Thoracic aorta (tissue), 2 donors: ENCODE measurements at regions not wholly inside any gene's neighbourhood (a gene's known extent, or its start where the extent isn't known, plus 50 kb on each side); places are given as distances from the start of the nearest gene placed in this dataset.

Source experiments
- ATAC-seq: fragments of 150-250 bp; one replicate; pipeline ENCODE4 v1.8.0; 2017; ENCODE audit warnings: low read depth; ENCODE audit not compliant: insufficient number of reproducible peaks, low FRiP score
- DNase-seq: peaks from one replicate; pipeline ENCODE4 v3.0.0-alpha.2; 2020; ENCODE audit warnings: low spot score
- H3K27ac ChIP-seq, 2 donors: fragments of 200-600 bp; sonication (generic); 1 replicate in 1 of 2; 2 replicates in 1 of 2; pipeline ENCODE4 v1.5.1; 2016; ENCODE audit warnings: mild to moderate bottlenecking in 2 of 2, moderate library complexity in 2 of 2
- H3K27me3 ChIP-seq: fragments of 200-600 bp; sonication (generic); replicated peaks from 2 replicates; pipeline ENCODE4 v1.6.0; 2016; ENCODE audit warnings: mild to moderate bottlenecking; ENCODE audit not compliant: insufficient read depth
- H3K36me3 ChIP-seq: fragments of 200-600 bp; sonication (generic); one replicate; pipeline ENCODE4 v1.5.1; 2016
- H3K4me1 ChIP-seq, 2 donors: fragments of 200-600 bp; sonication (generic); 1 replicate in 1 of 2; 2 replicates in 1 of 2; pipeline versions ENCODE4 v1.5.1 to v1.6.0; 2016; ENCODE audit warnings: low read depth in 2 of 2, mild to moderate bottlenecking in 1 of 2; ENCODE audit not compliant: control insufficient read depth in 1 of 2
- H3K4me3 ChIP-seq: fragments of 200-600 bp; sonication (generic); 2 replicates; pipeline ENCODE4 v1.5.1; 2016; ENCODE audit warnings: mild to moderate bottlenecking
- H3K9me3 ChIP-seq: fragments of 200-600 bp; sonication (generic); 2 replicates; pipeline ENCODE4 v1.5.1; 2016
- CTCF ChIP-seq: fragments of 200-600 bp; sonication (generic); IDR thresholded peaks from one replicate; pipeline ENCODE4 v1.5.1; 2019; ENCODE audit warnings: antibody characterized with exemption

GRCh38 chr13:40148101-40148500, 492.6 kb downstream of the COG6 start:
- no peak for TF ChIP-seq CTCF
- Histone ChIP-seq H3K27me3 (no peaks in the 10 kb centered on the region), H3K4me1 (peaks cover 13 to 28% of the 10 kb centered on the region in 2 donors), H3K36me3 (no peaks in the 10 kb centered on the region), H3K27ac (no peak overlapping the region), H3K4me3 (no peak overlapping the region), H3K9me3 (no peaks in the 10 kb centered on the region)
- DNase-seq (no peak), ATAC-seq (no peak)

GRCh38 chr13:40148742-40149141, 493.3 kb downstream of the COG6 start:
- H3K27ac ChIP-seq: peak overlapping the region; percentile 77
- DNase-seq (no peak), ATAC-seq (no peak)
- H3K36me3 ChIP-seq: no peaks in the 10 kb centered on the region
- TF ChIP-seq CTCF: no peak
- peaks cover 13 to 28% of the 10 kb centered on the region in 2 donors for H3K4me1 ChIP-seq
- H3K4me3 ChIP-seq: no peak overlapping the region
- H3K27me3 ChIP-seq: no peaks in the 10 kb centered on the region
- no peaks in the 10 kb centered on the region for H3K9me3 ChIP-seq

- no peak overlapping the region for H3K4me3 ChIP-seq
- TF ChIP-seq CTCF: no peak
- H3K4me1 ChIP-seq: peaks cover 13 to 28% of the 10 kb centered on the region in 2 donors
- peak; percentile 52 for DNase-seq
- H3K9me3 ChIP-seq: no peaks in the 10 kb centered on the region
- no peaks in the 10 kb centered on the region for H3K27me3 ChIP-seq
- no peaks in the 10 kb centered on the region for H3K36me3 ChIP-seq
- H3K27ac ChIP-seq: peak overlapping the region; percentile 77
- peak; percentile 81 for ATAC-seq
Observed at GRCh38 chr13:40149611-40150274, 494.3 kb downstream of the COG6 start.

GRCh38 chr13:40151673-40152072, 496.2 kb downstream of the COG6 start:
- Histone ChIP-seq H3K4me3 (no peak overlapping the region), H3K27me3 (no peaks in the 10 kb centered on the region), H3K4me1 (peaks cover 13 to 28% of the 10 kb centered on the region in 2 donors), H3K27ac (no peak overlapping the region), H3K9me3 (no peaks in the 10 kb centered on the region), H3K36me3 (no peaks in the 10 kb centered on the region)
- DNase-seq (no peak), ATAC-seq (no peak)
- TF ChIP-seq CTCF: no peak

GRCh38 chr13:40152145-40152544, 496.7 kb downstream of the COG6 start:
- DNase-seq: peak; percentile 19
- no peak for TF ChIP-seq CTCF
- H3K4me1 ChIP-seq: peaks cover 13 to 28% of the 10 kb centered on the region in 2 donors
- no peaks in the 10 kb centered on the region for H3K9me3 ChIP-seq
- H3K27me3 ChIP-seq: no peaks in the 10 kb centered on the region
- H3K27ac ChIP-seq: no peak overlapping the region
- no peaks in the 10 kb centered on the region for H3K36me3 ChIP-seq
- no peak overlapping the region for H3K4me3 ChIP-seq
- ATAC-seq: no peak
